ENCODE measurements at regions not wholly inside any gene's neighbourhood (a gene's known extent, or its start where the extent isn't known, plus 50 kb on each side); places are given as distances from the start of the nearest gene placed in this dataset.
A peak's percentile ranks its signal among the peaks of the same experiment; 100 is the strongest.

DNA sequence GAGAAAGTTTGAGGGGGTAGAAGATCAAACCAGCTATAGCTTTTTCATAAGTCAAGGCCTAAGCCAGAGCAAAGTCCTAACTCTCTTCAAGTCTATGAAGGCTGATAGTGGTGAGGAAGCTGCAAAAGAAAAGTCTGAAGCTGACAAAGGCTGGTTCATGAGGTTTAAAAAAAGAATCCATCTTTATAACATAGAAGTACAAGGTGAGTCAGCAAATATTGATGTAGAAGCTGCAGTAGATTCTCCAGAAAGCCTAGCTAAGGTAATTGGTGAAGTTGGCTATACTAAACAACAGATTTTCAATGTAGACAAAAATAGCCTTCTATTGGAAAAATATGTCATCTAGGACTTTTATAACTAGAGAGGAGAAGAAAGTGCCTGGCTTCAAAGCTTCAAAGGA lies 141.4 kb upstream of the ZNF521 start:
- Histone ChIP-seq H3K4me2 (ENCODE audit: low read depth, low read length) (no peak overlapping the region), H2BK120ac (ENCODE audit: low read depth, low read length) (no peak overlapping the region), H3K4me1 (ENCODE audit: control insufficient read depth, insufficient read depth, low read length) (no peaks in the 10 kb centered on the region), H3K18ac (ENCODE audit: low read depth, low read length) (no peak overlapping the region), H2AFZ (replicated peaks; ENCODE audit: low read length, poor library complexity) (no peak overlapping the region), H2BK20ac (ENCODE audit: low read depth, low read length) (no peak overlapping the region), H3K9me1 (ENCODE audit: insufficient read depth, low read length) (no peaks in the 10 kb centered on the region), H3K56ac (ENCODE audit: extremely low read depth, insufficient read depth, low read length) (no peak overlapping the region), H4K91ac (ENCODE audit: insufficient read depth, low read depth, low read length) (no peak overlapping the region), H3K9ac (ENCODE audit: low read depth, low read length) (no peak overlapping the region), H3K27me3 (ENCODE audit: control insufficient read depth, insufficient read depth, low read length) (peaks cover 3% of the 10 kb centered on the region; the same call in 1 of the 2 replicates), H3K4ac (ENCODE audit: low read depth, low read length) (no peak overlapping the region), H2AK5ac (ENCODE audit: low read depth, low read length) (no peak overlapping the region), H2BK15ac (ENCODE audit: low read depth, low read length) (no peak overlapping the region), H3K4me3 (ENCODE audit: insufficient read depth, low read depth, low read length) (no peak overlapping the region), H3K79me1 (ENCODE audit: low read depth in 1 of 2, low read length in 2 of 2) (no peaks in the 10 kb centered on the region), H2BK5ac (ENCODE audit: low read depth, low read length, poor library complexity, severe bottlenecking) (no peak overlapping the region), H3K23ac (ENCODE audit: low read depth, low read length) (no peak overlapping the region), H3K14ac (replicated peaks; ENCODE audit: low read depth, low read length) (no peak overlapping the region), H3K36me3 (ENCODE audit: control insufficient read depth, insufficient read depth, low read length) (no peaks in the 10 kb centered on the region), H2AK9ac (replicated peaks; ENCODE audit: low read depth, low read length, poor library complexity) (no peak overlapping the region), H3K27ac (ENCODE audit: insufficient read depth, low read length) (no peak overlapping the region), H4K8ac (ENCODE audit: low read depth in 2 of 2, low read length in 2 of 2) (no peak overlapping the region), H4K20me1 (ENCODE audit: insufficient read depth, low read length) (no peaks in the 10 kb centered on the region), H4K5ac (ENCODE audit: low read depth, low read length) (no peak overlapping the region), H3K9me3 (ENCODE audit: control insufficient read depth, insufficient read depth, low read length) (no peaks in the 10 kb centered on the region)
- CTCF ChIA-PET: interaction anchor here (0.6 to 0.7 kb wide), 2 partner anchors 80 to 893 kb away, joined by 3 to 6 read pairs; no protein-coding TSS in a partner anchor
- POLR2A ChIA-PET (ENCODE audit: unreplicated experiment): no interaction called here
- intact Hi-C loops (cut with micrococcal nuclease) (no loop called here), in situ Hi-C loops (cut with MboI; ENCODE audit: low sequenced_read_pairs) (no loop called here), dilution Hi-C loops (cut with HindIII; ENCODE audit: low sequenced_read_pairs, unreplicated experiment) (no loop called here)
- no peak for DNase-seq
- TF ChIP-seq SMC3 (IDR thresholded peaks at IDR 0.05; ENCODE audit: low read depth, low read length): no peak
- no peak for TF ChIP-seq RFX5 (IDR thresholded peaks at IDR 0.05; ENCODE audit: low read depth, low read length)
- TF ChIP-seq NFE2L2 (IDR thresholded peaks at IDR 0.05; ENCODE audit: low read depth, low read length): 0 out of 2 replicates have a peak, but pooled peaks have one; percentile 20
- no peak for ATAC-seq (ENCODE audit: low read depth)
- no TSS peak for BruUV-seq (replicated peaks)

All from IMR-90 (cell line).